ENCODE measurements at regions not wholly inside any gene's neighbourhood (a gene's known extent, or its start where the extent isn't known, plus 50 kb on each side); places are given as distances from the start of the nearest gene placed in this dataset.

DNA sequence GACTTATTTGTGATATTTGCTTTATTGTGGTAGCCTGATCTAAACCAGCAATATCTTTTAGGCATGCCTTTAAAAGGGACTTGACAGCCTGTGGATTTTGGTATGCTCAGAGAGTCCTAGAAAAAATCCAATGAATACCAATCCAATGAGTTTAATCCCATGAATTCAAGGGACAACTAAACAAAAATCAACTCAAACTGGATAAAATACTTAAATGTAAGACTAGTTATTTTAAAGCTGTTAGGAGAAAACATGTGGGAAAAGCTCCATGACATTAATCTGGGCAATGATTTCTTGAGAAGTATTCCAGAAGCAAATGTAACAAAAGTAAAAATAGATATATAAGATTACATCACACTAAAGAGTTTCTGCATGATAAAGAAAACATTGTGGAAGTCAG is 711.5 kb upstream of the PITX2 start:
- no peak for TF ChIP-seq POLR2AphosphoS5 (IDR thresholded peaks at IDR 0.05; ENCODE audit: borderline replicate concordance, low read depth, low read length)
- no peak for TF ChIP-seq EZH2 (IDR thresholded peaks at IDR 0.05)
- TF ChIP-seq FOXP2 (optimal IDR thresholded peaks at IDR 0.05; ENCODE audit: control extremely low read depth, extremely low read length, insufficient read depth), result no peak

All from SK-N-MC (cell line).